Embryonic facial prominence (tissue), 1 donor: ENCODE measurements at regions not wholly inside any gene's neighbourhood (a gene's known extent, or its start where the extent isn't known, plus 50 kb on each side); places are given as distances from the start of the nearest gene placed in this dataset.
"Not testable (repeated sequence)": the region's sequence is repeated elsewhere in the genome, so short reads cannot be mapped to it uniquely, and the experiment has no call there.

ENCODE experiments used
- DNase-seq: peaks from one replicate; pipeline ENCODE4 v3.0.0-alpha.2; 2016; ENCODE audit errors: extremely low spot score

DNA sequence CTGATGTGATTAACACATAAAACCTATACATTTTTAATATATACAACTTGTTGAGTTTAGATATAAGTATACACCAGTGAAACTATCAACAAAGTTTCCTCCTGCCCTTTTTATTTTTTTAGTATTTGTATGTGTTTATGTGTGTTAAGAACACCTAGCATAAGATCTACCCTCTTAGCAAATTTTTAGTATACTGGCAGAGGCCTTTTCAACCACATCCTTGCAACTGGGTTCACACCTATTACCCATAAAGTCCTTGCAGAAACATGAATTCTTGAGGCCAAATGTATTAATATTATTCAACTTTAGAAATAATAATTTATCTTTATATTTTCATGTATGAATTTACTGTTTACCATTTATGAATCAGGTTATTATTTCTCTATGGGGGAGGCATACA lies 119.7 kb upstream of the CRIM1 start:
- DNase-seq = no peak

DNA sequence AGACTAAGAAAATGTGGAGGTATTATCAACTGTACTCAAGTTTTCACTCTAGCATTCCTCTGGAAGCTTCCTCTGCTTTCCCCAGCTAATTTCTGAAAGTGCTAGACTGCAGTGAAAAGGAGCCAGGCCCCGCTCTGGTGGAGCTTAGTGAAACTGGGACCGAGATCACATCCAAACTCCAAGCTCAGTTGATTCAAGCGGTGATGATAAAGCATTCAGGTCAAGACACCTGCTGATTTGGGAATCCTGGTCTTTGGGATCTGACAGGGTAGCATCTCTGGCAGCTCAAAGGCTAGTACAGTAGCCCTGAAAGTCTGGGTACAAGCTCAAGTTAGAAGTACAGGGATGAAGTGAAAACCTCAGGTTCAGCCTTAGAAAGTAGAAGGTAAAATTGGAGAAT lies 120.2 kb upstream of the CRIM1 start:
- no peak for DNase-seq

GRCh38 chr2:36223259-36223658 lies 132.3 kb upstream of the CRIM1 start:
- no peak for DNase-seq

DNA sequence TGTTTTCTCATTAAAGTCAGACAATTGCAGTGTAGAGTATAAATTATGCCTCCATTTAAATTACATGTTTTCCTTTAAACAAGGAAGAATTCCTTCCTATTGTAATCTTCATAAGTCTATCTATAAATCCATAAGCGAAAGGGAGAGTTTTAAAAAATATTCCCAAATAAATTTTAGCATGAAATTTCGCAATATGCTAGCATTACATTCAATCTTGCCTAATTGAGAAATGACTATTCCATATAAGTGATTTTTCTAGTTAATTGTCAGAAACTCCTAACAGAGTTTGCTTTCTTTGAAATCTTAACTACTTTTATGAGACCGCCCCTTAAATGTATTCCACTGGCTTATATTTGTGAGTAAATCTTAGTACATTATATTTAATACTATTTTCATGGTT lies 133.1 kb upstream of the CRIM1 start:
- no peak for DNase-seq

DNA sequence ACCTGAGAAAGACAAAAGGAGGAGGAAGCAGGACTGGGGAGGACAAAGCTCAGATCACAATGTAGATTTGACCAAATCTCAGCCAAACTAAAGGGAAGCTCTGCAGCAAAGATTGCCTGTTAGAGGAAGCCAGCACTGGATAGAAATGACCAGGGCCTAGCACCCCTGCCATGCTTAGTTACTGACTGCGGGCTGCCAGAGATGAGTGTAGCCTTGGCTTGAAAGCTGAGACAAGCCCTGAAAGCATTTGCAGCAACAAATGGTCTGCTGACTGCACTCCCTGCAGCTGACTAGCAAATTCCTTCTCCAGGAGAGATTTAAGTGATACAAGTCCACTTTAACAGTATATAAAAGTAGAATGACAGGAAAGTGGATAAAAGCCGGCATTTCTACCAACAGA lies 140.9 kb upstream of the CRIM1 start:
- DNase-seq = no peak

DNA sequence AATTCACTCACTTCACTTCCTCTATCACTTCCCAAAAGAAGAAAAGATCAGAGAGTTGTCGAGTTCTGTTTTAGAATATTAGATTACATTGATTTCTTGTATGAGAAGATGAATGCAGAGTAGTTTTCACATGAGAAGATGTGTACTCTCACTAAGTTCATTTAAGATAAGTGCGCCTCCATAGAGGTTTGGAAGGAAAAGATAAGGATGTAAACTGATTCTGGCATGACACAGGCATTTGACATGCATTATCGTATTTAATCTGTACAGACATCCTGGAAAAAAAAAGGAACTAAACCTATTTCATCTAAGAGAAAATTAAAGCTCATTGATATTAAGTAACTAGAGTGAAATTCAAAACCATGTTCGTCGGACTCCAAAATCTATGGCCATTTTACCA lies 152.2 kb upstream of the CRIM1 start:
- no peak for DNase-seq

GRCh38 chr2:36197181-36197971 lies 158.2 kb upstream of the CRIM1 start:
- no peak for DNase-seq

DNA sequence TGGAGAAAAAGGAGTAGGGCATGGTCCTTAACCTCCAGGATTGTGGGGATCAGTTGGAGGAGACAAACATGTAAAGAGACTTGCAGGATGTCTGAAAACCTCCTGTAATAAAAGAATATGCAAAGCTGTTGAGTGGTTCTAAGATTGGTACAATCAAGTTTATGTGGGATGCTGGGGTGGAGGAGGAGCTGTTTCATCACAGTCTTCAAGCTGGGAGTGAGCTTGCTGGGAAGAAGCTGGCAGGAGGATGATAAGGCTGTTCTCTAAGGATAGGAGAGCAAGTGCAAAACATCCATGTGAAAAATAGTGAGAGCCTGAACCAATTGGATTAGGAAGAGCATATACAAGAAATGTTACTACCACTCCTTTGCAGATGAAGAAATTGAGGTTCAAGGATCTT lies 161.9 kb upstream of the CRIM1 start:
- no peak for DNase-seq

- no peak for DNase-seq
These were observed 162.6 kb upstream of the CRIM1 start for GRCh38 chr2:36192983-36193382.

DNA sequence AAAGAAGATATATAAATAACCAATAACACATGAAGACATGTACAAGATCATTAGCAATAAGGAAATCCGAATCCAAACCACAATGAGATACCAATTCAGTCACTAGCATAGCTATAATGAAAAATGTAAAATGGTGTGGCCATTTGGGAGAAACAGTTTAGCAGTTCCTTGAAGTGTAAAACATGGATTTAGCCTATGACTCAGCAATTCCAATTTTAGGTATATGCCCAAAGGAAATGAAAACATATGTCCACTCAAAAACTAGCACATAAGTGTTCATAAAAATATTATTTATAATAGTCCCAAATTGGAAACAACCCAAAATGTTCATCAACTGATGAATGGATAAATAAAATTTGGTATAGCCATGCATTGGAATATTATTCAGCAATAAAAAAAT lies 165.5 kb upstream of the CRIM1 start:
- no peak for DNase-seq

- DNase-seq = no peak
These were observed 170.0 kb upstream of the CRIM1 start for GRCh38 chr2:36185624-36186023.

DNA sequence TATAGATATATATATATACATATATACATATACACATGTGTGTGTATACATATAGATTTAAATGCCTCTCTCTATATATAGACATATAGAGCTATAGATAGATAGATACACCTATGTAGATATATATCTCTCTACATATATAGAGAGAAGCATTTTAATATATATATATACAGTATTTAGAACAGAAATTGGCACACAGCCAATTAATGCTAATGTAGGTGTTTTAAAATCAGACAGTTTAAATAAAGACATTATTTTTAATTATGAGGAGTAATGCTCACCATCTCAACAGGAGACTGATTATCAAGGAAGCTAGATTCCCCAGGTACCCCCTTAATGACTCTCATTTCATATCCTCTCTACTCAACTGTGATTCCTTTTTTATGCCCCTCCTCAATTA lies 170.7 kb upstream of the CRIM1 start:
- no peak for DNase-seq

DNA sequence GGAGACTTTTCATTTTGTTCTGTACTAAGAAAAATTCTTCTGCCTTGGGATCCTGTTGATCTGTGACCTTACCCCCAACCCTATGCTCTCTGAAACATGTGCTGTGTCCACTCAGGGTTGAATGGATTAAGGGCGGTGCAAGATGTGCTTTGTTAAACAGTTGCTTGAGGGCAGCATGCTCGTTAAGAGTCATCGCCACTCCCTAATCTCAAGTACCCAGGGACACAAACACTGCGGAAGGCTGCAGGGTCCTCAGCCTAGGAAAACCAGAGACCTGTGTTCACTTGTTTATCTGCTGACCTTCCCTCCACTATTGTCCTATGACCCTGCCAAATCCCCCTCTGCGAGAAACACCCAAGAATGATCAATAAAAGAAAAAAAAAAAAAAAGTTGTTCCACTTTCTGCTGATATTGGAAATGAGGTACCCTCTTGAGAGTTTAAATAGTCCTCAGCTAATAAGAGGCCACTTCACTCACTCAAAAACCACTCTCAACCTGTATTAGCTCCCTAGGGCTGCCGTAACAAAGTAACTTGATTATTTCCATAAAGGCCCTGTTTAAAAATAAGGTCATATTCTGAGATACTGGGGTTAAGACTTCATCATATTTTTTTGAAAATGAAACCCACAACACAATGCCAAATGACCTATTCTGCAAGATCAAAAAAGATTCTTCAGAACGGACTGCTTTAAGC lies 174.6 kb upstream of the CRIM1 start:
- DNase-seq = not testable (repeated sequence)

GRCh38 chr2:36180293-36180692 lies 175.3 kb upstream of the CRIM1 start:
- not testable (repeated sequence) for DNase-seq

GRCh38 chr2:36179668-36180269 lies 175.8 kb upstream of the CRIM1 start:
- not testable (repeated sequence) for DNase-seq

GRCh38 chr2:36178384-36178783 lies 177.2 kb upstream of the CRIM1 start:
- DNase-seq = no peak

- DNase-seq = no peak
These were observed 178.3 kb upstream of the CRIM1 start for GRCh38 chr2:36177282-36177681.

DNA sequence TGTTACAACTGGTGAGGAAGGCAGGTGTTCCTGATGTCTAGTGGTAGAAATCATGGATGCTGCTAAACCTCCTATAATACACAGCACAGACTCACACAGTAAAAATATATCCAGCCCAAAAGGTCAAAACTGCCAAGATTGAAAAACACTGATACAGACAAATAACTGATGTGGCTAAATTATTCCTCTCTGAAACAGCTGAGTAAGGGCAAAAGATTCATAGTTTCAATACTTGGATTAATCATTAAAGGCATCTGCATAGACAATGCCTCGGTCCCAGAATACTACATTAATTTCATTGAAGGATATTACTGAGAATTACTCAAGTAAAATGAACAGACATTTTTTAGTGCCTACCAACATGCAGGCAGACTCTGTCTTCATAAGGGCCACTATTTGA lies 180.7 kb upstream of the CRIM1 start:
- no peak for DNase-seq

GRCh38 chr2:36173760-36174404 lies 181.7 kb upstream of the CRIM1 start:
- no peak for DNase-seq

DNA sequence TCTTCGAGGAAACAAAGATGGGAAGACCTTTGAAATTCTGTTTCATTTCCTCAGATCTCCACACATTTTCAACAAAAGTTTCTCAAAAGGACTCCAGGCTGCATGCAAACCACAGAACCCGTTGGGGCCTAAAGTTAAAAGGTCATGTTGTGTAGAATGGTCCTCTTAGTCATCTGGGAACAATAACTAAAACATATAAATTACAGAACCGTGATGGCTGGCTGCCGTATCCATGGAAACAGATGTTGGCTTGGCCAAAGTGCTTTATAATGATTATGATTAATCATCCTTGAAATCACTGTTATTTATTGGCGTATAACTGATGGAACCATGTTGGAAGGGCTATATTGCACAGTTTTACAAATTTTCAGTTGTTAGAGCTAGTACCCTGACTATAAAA lies 182.8 kb upstream of the CRIM1 start:
- DNase-seq = no peak

- no peak for DNase-seq
These were observed 184.8 kb upstream of the CRIM1 start for GRCh38 chr2:36170805-36171204.

- DNase-seq = no peak
These were observed 185.7 kb upstream of the CRIM1 start for GRCh38 chr2:36169843-36170242.

DNA sequence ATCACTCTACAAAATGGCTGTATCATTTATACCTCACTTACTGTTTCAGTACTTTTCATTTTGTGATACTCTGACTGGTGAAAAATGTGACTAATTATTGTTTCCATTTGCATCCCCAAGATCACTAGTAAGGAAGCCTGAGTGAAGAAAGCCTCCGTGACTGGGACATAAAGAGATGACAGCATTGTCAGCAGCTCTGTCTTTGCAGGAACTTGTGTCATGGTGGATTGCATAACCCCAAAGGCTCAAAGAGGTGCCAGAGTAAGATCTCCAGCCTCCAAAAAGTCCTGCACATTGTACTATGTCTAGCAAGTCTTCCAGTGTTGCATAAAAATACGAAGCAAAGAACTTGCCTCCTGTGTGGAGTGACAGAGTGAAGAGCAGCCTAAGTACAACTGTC lies 187.5 kb upstream of the CRIM1 start:
- DNase-seq = no peak
